C4-2B (cell line): ENCODE measurements at regions not wholly inside any gene's neighbourhood (a gene's known extent, or its start where the extent isn't known, plus 50 kb on each side); places are given as distances from the start of the nearest gene placed in this dataset.

Source experiments
- H3K27ac ChIP-seq: fragments of 450-650 bp; 2 replicates; pipeline ENCODE4 v1.5.1; 2017
- CTCF ChIP-seq: fragments of 450-650 bp; conservative IDR thresholded peaks from 2 replicates; pipeline ENCODE4 v1.5.1; 2017; ENCODE audit warnings: mild to moderate bottlenecking
- ZFX ChIP-seq: fragments of 450-650 bp; IDR thresholded peaks from 2 replicates; pipeline ENCODE4 v1.6.1; 2017

- TF ChIP-seq CTCF (no peak), ZFX (no peak)
- H3K27ac ChIP-seq: no peak overlapping the region
Measured at GRCh38 chr20:21967481-21967880, 262.0 kb downstream of the PAX1 start.

- H3K27ac ChIP-seq: no peak overlapping the region
- TF ChIP-seq CTCF (no peak), ZFX (no peak)
Measured at GRCh38 chr20:21956591-21956990, 251.1 kb downstream of the PAX1 start.

- TF ChIP-seq ZFX (no peak), CTCF (no peak)
- H3K27ac ChIP-seq: no peak overlapping the region
Measured at GRCh38 chr20:21947406-21947805, 241.9 kb downstream of the PAX1 start.

- no peak overlapping the region for H3K27ac ChIP-seq
- TF ChIP-seq CTCF (no peak), ZFX (no peak)
Measured at GRCh38 chr20:21944227-21944626, 238.8 kb downstream of the PAX1 start.

- no peak overlapping the region for H3K27ac ChIP-seq
- TF ChIP-seq ZFX (no peak), CTCF (no peak)
Measured at GRCh38 chr20:21941941-21942805, 236.7 kb downstream of the PAX1 start.

GRCh38 chr20:21936720-21937380 is 231.4 kb downstream of the PAX1 start:
- TF ChIP-seq ZFX: no peak
- TF ChIP-seq CTCF: no peak
- no peak overlapping the region for H3K27ac ChIP-seq

- H3K27ac ChIP-seq: no peak overlapping the region
- no peak for TF ChIP-seq ZFX
- TF ChIP-seq CTCF: no peak
Measured at GRCh38 chr20:21936261-21936660, 230.8 kb downstream of the PAX1 start.
